ENCODE measurements at regions not wholly inside any gene's neighbourhood (a gene's known extent, or its start where the extent isn't known, plus 50 kb on each side); places are given as distances from the start of the nearest gene placed in this dataset.

GRCh38 chr4:36900446-36900987 is 344.0 kb upstream of the NWD2 start:
- intact Hi-C loops (cut with micrococcal nuclease): no loop called here
- Mint-ChIP-seq H3K9me3 (no peaks in the 10 kb centered on the region), H3K27ac (no peak overlapping the region), H3K27me3 (peaks cover 3% of the 10 kb centered on the region), H3K36me3 (no peaks in the 10 kb centered on the region), H3K4me3 (no peak overlapping the region), H3K4me1 (ENCODE audit: low read depth) (no peaks in the 10 kb centered on the region)
- CTCF ChIA-PET: no interaction called here
- no peak for DNase-seq
- POLR2A ChIA-PET: interaction anchor here (0.6 kb wide), 1 partner anchor 32 kb away, joined by 4 read pairs; no protein-coding TSS in a partner anchor

GRCh38 chr4:36904823-36905222 is 339.7 kb upstream of the NWD2 start:
- intact Hi-C loops (cut with micrococcal nuclease): no loop called here
- DNase-seq: no peak
- Mint-ChIP-seq H3K36me3 (no peaks in the 10 kb centered on the region), H3K4me3 (no peak overlapping the region), H3K27ac (no peak overlapping the region), H3K9me3 (no peaks in the 10 kb centered on the region), H3K27me3 (peaks cover 3% of the 10 kb centered on the region), H3K4me1 (ENCODE audit: low read depth) (no peaks in the 10 kb centered on the region)
- POLR2A ChIA-PET: no interaction called here
- CTCF ChIA-PET: no interaction called here

GRCh38 chr4:36914106-36914505 is 330.4 kb upstream of the NWD2 start:
- Mint-ChIP-seq H3K4me3 (no peak overlapping the region), H3K9me3 (no peaks in the 10 kb centered on the region), H3K36me3 (no peaks in the 10 kb centered on the region), H3K27me3 (no peaks in the 10 kb centered on the region), H3K4me1 (ENCODE audit: low read depth) (no peaks in the 10 kb centered on the region), H3K27ac (no peak overlapping the region)
- CTCF ChIA-PET: no interaction called here
- no peak for DNase-seq
- POLR2A ChIA-PET: no interaction called here
- intact Hi-C loops (cut with micrococcal nuclease): no loop called here

GRCh38 chr4:36915717-36916116 is 328.8 kb upstream of the NWD2 start:
- H3K4me1 Mint-ChIP-seq (ENCODE audit: low read depth): no peaks in the 10 kb centered on the region
- CTCF ChIA-PET: no interaction called here
- H3K27ac Mint-ChIP-seq: no peak overlapping the region
- POLR2A ChIA-PET: no interaction called here
- no peaks in the 10 kb centered on the region for H3K9me3 Mint-ChIP-seq
- intact Hi-C loops (cut with micrococcal nuclease): no loop called here
- no peak overlapping the region for H3K4me3 Mint-ChIP-seq
- H3K27me3 Mint-ChIP-seq: no peaks in the 10 kb centered on the region
- no peak for DNase-seq
- H3K36me3 Mint-ChIP-seq: no peaks in the 10 kb centered on the region

- Mint-ChIP-seq H3K4me1 (ENCODE audit: low read depth) (no peaks in the 10 kb centered on the region), H3K27me3 (no peaks in the 10 kb centered on the region), H3K9me3 (no peaks in the 10 kb centered on the region), H3K4me3 (no peak overlapping the region), H3K27ac (no peak overlapping the region), H3K36me3 (no peaks in the 10 kb centered on the region)
- intact Hi-C loops (cut with micrococcal nuclease): no loop called here
- ChIA-PET POLR2A (no interaction called here), CTCF (no interaction called here)
- DNase-seq: no peak
These were observed 327.1 kb upstream of the NWD2 start for GRCh38 chr4:36917413-36917812.

GRCh38 chr4:36919721-36920120 is 324.8 kb upstream of the NWD2 start:
- no peaks in the 10 kb centered on the region for H3K27me3 Mint-ChIP-seq
- intact Hi-C loops (cut with micrococcal nuclease): no loop called here
- no peaks in the 10 kb centered on the region for H3K36me3 Mint-ChIP-seq
- no peak overlapping the region for H3K4me3 Mint-ChIP-seq
- ChIA-PET POLR2A (no interaction called here), CTCF (no interaction called here)
- no peaks in the 10 kb centered on the region for H3K9me3 Mint-ChIP-seq
- H3K27ac Mint-ChIP-seq: no peak overlapping the region
- no peak for DNase-seq
- no peaks in the 10 kb centered on the region for H3K4me1 Mint-ChIP-seq (ENCODE audit: low read depth)

GRCh38 chr4:36921476-36922216 is 322.9 kb upstream of the NWD2 start:
- DNase-seq: no peak
- intact Hi-C loops (cut with micrococcal nuclease): no loop called here
- Mint-ChIP-seq H3K27ac (no peak overlapping the region), H3K9me3 (no peaks in the 10 kb centered on the region), H3K4me3 (no peak overlapping the region), H3K27me3 (no peaks in the 10 kb centered on the region), H3K4me1 (ENCODE audit: low read depth) (no peaks in the 10 kb centered on the region), H3K36me3 (no peaks in the 10 kb centered on the region)
- ChIA-PET POLR2A (no interaction called here), CTCF (no interaction called here)

- Mint-ChIP-seq H3K36me3 (no peaks in the 10 kb centered on the region), H3K4me3 (no peak overlapping the region), H3K27ac (no peak overlapping the region), H3K27me3 (peaks cover 2% of the 10 kb centered on the region), H3K4me1 (ENCODE audit: low read depth) (no peaks in the 10 kb centered on the region), H3K9me3 (no peaks in the 10 kb centered on the region)
- POLR2A ChIA-PET: no interaction called here
- CTCF ChIA-PET: no interaction called here
- DNase-seq: no peak
- intact Hi-C loops (cut with micrococcal nuclease): no loop called here
These were observed 313.9 kb upstream of the NWD2 start for GRCh38 chr4:36930562-36931111.

- Mint-ChIP-seq H3K4me1 (ENCODE audit: low read depth) (no peaks in the 10 kb centered on the region), H3K4me3 (no peak overlapping the region), H3K27me3 (no peaks in the 10 kb centered on the region), H3K9me3 (no peaks in the 10 kb centered on the region), H3K36me3 (no peaks in the 10 kb centered on the region), H3K27ac (no peak overlapping the region)
- ChIA-PET CTCF (no interaction called here), POLR2A (no interaction called here)
- no peak for DNase-seq
- intact Hi-C loops (cut with micrococcal nuclease): no loop called here
These were observed 300.3 kb upstream of the NWD2 start for GRCh38 chr4:36944232-36944631.

- no peaks in the 10 kb centered on the region for H3K36me3 Mint-ChIP-seq
- no peak overlapping the region for H3K4me3 Mint-ChIP-seq
These were observed 283.1 kb upstream of the NWD2 start for GRCh38 chr4:36961420-36961819.

GRCh38 chr4:36966756-36967460 is 277.6 kb upstream of the NWD2 start:
- no peaks in the 10 kb centered on the region for H3K4me1 Mint-ChIP-seq (ENCODE audit: low read depth)
- H3K36me3 Mint-ChIP-seq: no peaks in the 10 kb centered on the region
- CTCF ChIA-PET: interaction anchor here (0.7 kb wide), 1 partner anchor 15 kb away, joined by 3 read pairs; no protein-coding TSS in a partner anchor
- H3K9me3 Mint-ChIP-seq: no peaks in the 10 kb centered on the region
- H3K27ac Mint-ChIP-seq: no peak overlapping the region
- POLR2A ChIA-PET: no interaction called here
- DNase-seq: no peak
- intact Hi-C loops (cut with micrococcal nuclease): no loop called here
- no peaks in the 10 kb centered on the region for H3K27me3 Mint-ChIP-seq
- H3K4me3 Mint-ChIP-seq: no peak overlapping the region

More at GRCh38 chr4:36961420-36961819, 283.1 kb upstream of the NWD2 start:
- ChIA-PET POLR2A (no interaction called here), CTCF (no interaction called here)
- Mint-ChIP-seq H3K27me3 (no peaks in the 10 kb centered on the region), H3K4me1 (ENCODE audit: low read depth) (no peaks in the 10 kb centered on the region), H3K9me3 (no peaks in the 10 kb centered on the region), H3K27ac (no peak overlapping the region)
- intact Hi-C loops (cut with micrococcal nuclease): no loop called here
- DNase-seq: no peak

GRCh38 chr4:36979533-36979932 is 265.0 kb upstream of the NWD2 start:
- Mint-ChIP-seq H3K4me1 (ENCODE audit: low read depth) (no peaks in the 10 kb centered on the region), H3K36me3 (no peaks in the 10 kb centered on the region), H3K27me3 (no peaks in the 10 kb centered on the region), H3K27ac (no peak overlapping the region), H3K4me3 (no peak overlapping the region), H3K9me3 (no peaks in the 10 kb centered on the region)
- ChIA-PET POLR2A (no interaction called here), CTCF (no interaction called here)
- intact Hi-C loops (cut with micrococcal nuclease): no loop called here
- DNase-seq: no peak

All from activated CD4-positive, alpha-beta memory T cell treated with anti-CD3 and anti-CD28 coated beads for 36 hours (primary cell).